Chondrocyte (in vitro differentiated cells): ENCODE measurements at regions not wholly inside any gene's neighbourhood (a gene's known extent, or its start where the extent isn't known, plus 50 kb on each side); places are given as distances from the start of the nearest gene placed in this dataset.

Experiments
- DNase-seq: peaks from one replicate; pipeline ENCODE4 v3.0.0; 2021; ENCODE audit warnings: mixed read lengths, low spot score
- H3K27ac Mint-ChIP-seq: one replicate; pipeline ENCODE4 v1.8.0; 2021; ENCODE audit warnings: mild to moderate bottlenecking, moderate library complexity, mixed read lengths; ENCODE audit not compliant: unreplicated experiment
- H3K27me3 Mint-ChIP-seq: 2 replicates; pipeline ENCODE4 v1.8.0; 2021; ENCODE audit warnings: low read depth, mixed read lengths
- H3K36me3 Mint-ChIP-seq: 2 replicates; pipeline ENCODE4 v1.8.0; 2021; ENCODE audit warnings: low read depth, mixed read lengths
- H3K4me1 Mint-ChIP-seq: 2 replicates; pipeline ENCODE4 v1.8.0; 2021; ENCODE audit warnings: low read depth, mild to moderate bottlenecking, mixed read lengths
- H3K4me3 Mint-ChIP-seq: one replicate; pipeline ENCODE4 v1.8.0; 2021; ENCODE audit warnings: mild to moderate bottlenecking, moderate library complexity, mixed read lengths; ENCODE audit not compliant: unreplicated experiment
- H3K9me3 Mint-ChIP-seq: 2 replicates; pipeline ENCODE4 v1.8.0; 2021; ENCODE audit warnings: low read depth, mixed read lengths
- CTCF ChIP-seq: fragments of 200-600 bp; sonication (generic); IDR thresholded peaks from 2 replicates; pipeline ENCODE4 v1.5.0; 2021; ENCODE audit warnings: antibody characterized with exemption, mild to moderate bottlenecking, moderate library complexity

GRCh38 chr3:72324253-72324811 lies 523.9 kb downstream of the SHQ1 start:
- Mint-ChIP-seq H3K9me3 (no peaks in the 10 kb centered on the region), H3K27ac (no peak overlapping the region), H3K27me3 (peaks cover 2% of the 10 kb centered on the region), H3K4me1 (peaks cover 10% of the 10 kb centered on the region), H3K36me3 (no peaks in the 10 kb centered on the region), H3K4me3 (no peak overlapping the region)
- DNase-seq, result no peak
- TF ChIP-seq CTCF, result no peak

GRCh38 chr3:72323773-72324172 lies 524.5 kb downstream of the SHQ1 start:
- H3K27ac Mint-ChIP-seq, result no peak overlapping the region
- no peak for DNase-seq
- no peak overlapping the region for H3K4me3 Mint-ChIP-seq
- H3K27me3 Mint-ChIP-seq, result peaks cover 2% of the 10 kb centered on the region
- H3K9me3 Mint-ChIP-seq, result no peaks in the 10 kb centered on the region
- no peak for TF ChIP-seq CTCF
- no peaks in the 10 kb centered on the region for H3K36me3 Mint-ChIP-seq
- peaks cover 14% of the 10 kb centered on the region for H3K4me1 Mint-ChIP-seq

- no peak for TF ChIP-seq CTCF
- DNase-seq, result no peak
- H3K27ac Mint-ChIP-seq, result no peak overlapping the region
- no peak overlapping the region for H3K4me3 Mint-ChIP-seq
- H3K27me3 Mint-ChIP-seq, result no peaks in the 10 kb centered on the region
- peaks cover 27% of the 10 kb centered on the region for H3K4me1 Mint-ChIP-seq
- no peaks in the 10 kb centered on the region for H3K36me3 Mint-ChIP-seq
- no peaks in the 10 kb centered on the region for H3K9me3 Mint-ChIP-seq
Measured at GRCh38 chr3:72322264-72322976, 525.8 kb downstream of the SHQ1 start.

GRCh38 chr3:72320955-72321303 lies 527.3 kb downstream of the SHQ1 start:
- H3K27me3 Mint-ChIP-seq, result peaks cover 5% of the 10 kb centered on the region
- H3K4me3 Mint-ChIP-seq, result no peak overlapping the region
- no peak for DNase-seq
- H3K36me3 Mint-ChIP-seq, result no peaks in the 10 kb centered on the region
- no peak overlapping the region for H3K27ac Mint-ChIP-seq
- H3K9me3 Mint-ChIP-seq, result no peaks in the 10 kb centered on the region
- H3K4me1 Mint-ChIP-seq, result peaks cover 37% of the 10 kb centered on the region
- no peak for TF ChIP-seq CTCF

GRCh38 chr3:72320095-72320954 lies 527.9 kb downstream of the SHQ1 start:
- Mint-ChIP-seq H3K36me3 (no peaks in the 10 kb centered on the region), H3K9me3 (no peaks in the 10 kb centered on the region), H3K4me1 (peaks cover 37% of the 10 kb centered on the region), H3K27ac (no peak overlapping the region), H3K4me3 (no peak overlapping the region), H3K27me3 (peaks cover 8% of the 10 kb centered on the region)
- DNase-seq, result no peak
- no peak for TF ChIP-seq CTCF
